H9 (cell line): ENCODE measurements at regions not wholly inside any gene's neighbourhood (a gene's known extent, or its start where the extent isn't known, plus 50 kb on each side); places are given as distances from the start of the nearest gene placed in this dataset.

ENCODE experiments used
- DNase-seq: peaks from one replicate; pipeline ENCODE4 v3.0.0-alpha.2; 2017
- H2AFZ ChIP-seq: one replicate; pipeline ENCODE4 v1.6.1; 2013; ENCODE audit warnings: mild to moderate bottlenecking, low read length, control low read depth, moderate library complexity
- H2AK5ac ChIP-seq: 2 replicates; pipeline ENCODE4 v1.6.1; 2013; ENCODE audit warnings: low read length, control low read depth, mixed read lengths; ENCODE audit not compliant: insufficient read length
- H2BK120ac ChIP-seq: one replicate; pipeline ENCODE4 v1.6.1; 2013; ENCODE audit warnings: low read depth, mild to moderate bottlenecking, low read length, control low read depth, inconsistent platforms; ENCODE audit not compliant: poor library complexity, severe bottlenecking
- H2BK12ac ChIP-seq: 2 replicates; pipeline ENCODE4 v1.6.1; 2013; ENCODE audit warnings: low read length, control low read depth, mixed read lengths, low read depth; ENCODE audit not compliant: insufficient read length
- H2BK15ac ChIP-seq: 2 replicates; pipeline ENCODE4 v1.6.1; 2013; ENCODE audit warnings: low read depth, low read length, control low read depth
- H2BK20ac ChIP-seq: one replicate; pipeline ENCODE4 v1.6.1; 2013; ENCODE audit warnings: low read depth, mild to moderate bottlenecking, low read length, control low read depth, inconsistent platforms; ENCODE audit not compliant: poor library complexity, severe bottlenecking
- H2BK5ac ChIP-seq: 2 replicates; pipeline ENCODE4 v1.6.1; 2013; ENCODE audit warnings: low read length, control low read depth, mixed read lengths; ENCODE audit not compliant: insufficient read length
- H3K14ac ChIP-seq: 2 replicates; pipeline ENCODE4 v1.6.1; 2013; ENCODE audit warnings: low read length, control low read depth; ENCODE audit not compliant: insufficient read depth
- H3K18ac ChIP-seq: 2 replicates; pipeline ENCODE4 v1.6.1; 2013; ENCODE audit warnings: low read depth, mild to moderate bottlenecking, mixed read lengths, low read length, control low read depth; ENCODE audit not compliant: insufficient read length
- H3K23ac ChIP-seq: 2 replicates; pipeline ENCODE4 v1.6.1; 2013; ENCODE audit warnings: low read length, control low read depth, mixed read lengths, low read depth; ENCODE audit not compliant: insufficient read length
- H3K23me2 ChIP-seq: 2 replicates; pipeline ENCODE4 v1.6.1; 2013; ENCODE audit warnings: low read depth, mild to moderate bottlenecking, mixed read lengths, low read length, control low read depth; ENCODE audit not compliant: insufficient read length, poor library complexity, severe bottlenecking
- H3K27ac ChIP-seq: 2 replicates; pipeline ENCODE4 v1.5.1; 2013; ENCODE audit warnings: low read length, control low read depth, mixed read lengths, low read depth; ENCODE audit not compliant: insufficient read length
- H3K27me3 ChIP-seq: 2 replicates; pipeline ENCODE4 v1.6.1; 2013; ENCODE audit warnings: low read length, control low read depth, inconsistent platforms; ENCODE audit not compliant: insufficient read depth
- H3K4ac ChIP-seq: 2 replicates; pipeline ENCODE4 v1.6.1; 2013; ENCODE audit warnings: low read depth, mild to moderate bottlenecking, control low read depth, inconsistent platforms, low read length, moderate library complexity
- H3K4me1 ChIP-seq: 2 replicates; pipeline ENCODE4 v1.6.1; 2013; ENCODE audit warnings: low read length, control low read depth, inconsistent platforms; ENCODE audit not compliant: insufficient read depth
- H3K4me2 ChIP-seq: 2 replicates; pipeline ENCODE4 v1.6.1; 2013; ENCODE audit warnings: low read length, control low read depth, mixed read lengths; ENCODE audit not compliant: insufficient read length, insufficient read depth
- H3K56ac ChIP-seq: 2 replicates; pipeline ENCODE4 v1.6.1; 2013; ENCODE audit warnings: low read depth, mild to moderate bottlenecking, mixed read lengths, low read length, control low read depth; ENCODE audit not compliant: insufficient read length
- H3K79me1 ChIP-seq: 2 replicates; pipeline ENCODE4 v1.6.1; 2013; ENCODE audit warnings: low read depth, mild to moderate bottlenecking, moderate library complexity, low read length, control low read depth, inconsistent platforms; ENCODE audit not compliant: insufficient read depth, poor library complexity, severe bottlenecking
- H3K79me2 ChIP-seq: 2 replicates; pipeline ENCODE4 v1.6.1; 2013; ENCODE audit warnings: low read length, control low read depth, inconsistent platforms; ENCODE audit not compliant: insufficient read depth
- H3K9ac ChIP-seq: 2 replicates; pipeline ENCODE4 v1.6.1; 2013; ENCODE audit warnings: low read length, control low read depth, mixed read lengths; ENCODE audit not compliant: insufficient read length; ENCODE audit errors: extremely low read depth
- H3K9me3 ChIP-seq: one replicate; pipeline ENCODE4 v1.6.1; 2013; ENCODE audit warnings: low read depth, low read length, inconsistent platforms; ENCODE audit not compliant: control insufficient read depth
- H3T11ph ChIP-seq: one replicate; pipeline ENCODE4 v1.6.1; 2013; ENCODE audit warnings: mild to moderate bottlenecking, low read length, control low read depth, inconsistent platforms
- H4K20me1 ChIP-seq: one replicate; pipeline ENCODE4 v1.6.1; 2013; ENCODE audit not compliant: control insufficient read depth, insufficient read length, insufficient read depth
- H4K5ac ChIP-seq: 2 replicates; pipeline ENCODE4 v1.6.1; 2013; ENCODE audit warnings: low read depth, mild to moderate bottlenecking, mixed read lengths, low read length, control low read depth; ENCODE audit not compliant: insufficient read length
- H4K8ac ChIP-seq: replicated peaks from 2 replicates; pipeline ENCODE4 v1.6.1; 2013; ENCODE audit warnings: low read length, control low read depth, mixed read lengths, low read depth; ENCODE audit not compliant: insufficient read length
- H4K91ac ChIP-seq: 2 replicates; pipeline ENCODE4 v1.6.1; 2013; ENCODE audit warnings: low read depth, mild to moderate bottlenecking, moderate library complexity, mixed read lengths, low read length, control low read depth; ENCODE audit not compliant: insufficient read length
- H3K27ac Mint-ChIP-seq, 3 experiments: 2 replicates in 2 of 3; 3 replicates in 1 of 3; pipeline ENCODE4 v1.8.0; 2020 to 2021; ENCODE audit warnings: mixed read lengths in 3 of 3, mild to moderate bottlenecking in 1 of 3, moderate library complexity in 1 of 3
- H3K27me3 Mint-ChIP-seq: 2 replicates; pipeline ENCODE4 v1.8.0; 2021; ENCODE audit warnings: low read depth, mild to moderate bottlenecking, moderate library complexity, mixed read lengths
- H3K36me3 Mint-ChIP-seq, 3 experiments: 2 replicates in 2 of 3; 3 replicates in 1 of 3; pipeline ENCODE4 v1.8.0; 2020 to 2021; ENCODE audit warnings: low read depth in 3 of 3, mixed read lengths in 3 of 3; ENCODE audit not compliant: insufficient read depth in 1 of 3
- H3K4me1 Mint-ChIP-seq, 2 experiments: 2 replicates each; pipeline ENCODE4 v1.8.0; 2020; ENCODE audit warnings: mixed read lengths in 2 of 2
- H3K4me3 Mint-ChIP-seq, 2 experiments: 2 replicates in 1 of 2; 3 replicates in 1 of 2; pipeline ENCODE4 v1.8.0; 2020 to 2021; ENCODE audit warnings: mild to moderate bottlenecking in 2 of 2, mixed read lengths in 2 of 2, moderate library complexity in 1 of 2
- H3K9me3 Mint-ChIP-seq, 2 experiments: 2 replicates in 1 of 2; 3 replicates in 1 of 2; pipeline ENCODE4 v1.8.0; 2020; ENCODE audit warnings: mild to moderate bottlenecking in 2 of 2, mixed read lengths in 2 of 2, moderate library complexity in 1 of 2
- CTCF ChIP-seq: fragments of 200-600 bp; sonication (generic); conservative IDR thresholded peaks from 3 replicates; pipeline ENCODE4 v1.8.0; 2021; ENCODE audit warnings: antibody characterized with exemption, mild to moderate bottlenecking
- WGBS: extraction: QIAGEN DNeasy Blood & Tissue Kit; methylation state at CpG from one replicate; pipeline ENCODE4 v1.1.7; 2013; ENCODE audit warnings: missing lambda C conversion rate, low lambda C conversion rate, mixed read lengths; ENCODE audit not compliant: insufficient read length; ENCODE audit errors: extremely low coverage; 5-methylcytosine and 5-hydroxymethylcytosine counted together

- no peak overlapping the region for H3K56ac ChIP-seq
- H3K4me2 ChIP-seq: no peak overlapping the region
- Mint-ChIP-seq H3K9me3 (no peaks in the 10 kb centered on the region), H3K4me3 (no peak overlapping the region), H3K27ac (no peak overlapping the region), H3K27me3 (peaks cover 25% of the 10 kb centered on the region), H3K4me1 (peaks cover 26% of the 10 kb centered on the region in 2 experiments), H3K36me3 (no peaks in the 10 kb centered on the region)
- H3K9me3 ChIP-seq: no peaks in the 10 kb centered on the region
- H3K4ac ChIP-seq: no peak overlapping the region
- no peaks in the 10 kb centered on the region; the same call in 1 of the 2 replicates for H3K4me1 ChIP-seq
- H3K9ac ChIP-seq: no peak overlapping the region
- no peaks in the 10 kb centered on the region for H3K79me1 ChIP-seq
- H3K18ac ChIP-seq: no peak overlapping the region
- H4K8ac ChIP-seq: no peak overlapping the region
- H2BK120ac ChIP-seq: no peak overlapping the region
- H3T11ph ChIP-seq: no peak overlapping the region
- no peak for TF ChIP-seq CTCF
- WGBS: no CpG with 5 or more reads among the region's 12 CpGs
- no peak overlapping the region for H2AFZ ChIP-seq
- H3K27me3 ChIP-seq: no peaks in the 10 kb centered on the region
- H3K79me2 ChIP-seq: no peaks in the 10 kb centered on the region
- DNase-seq: peak; percentile 15
- H4K5ac ChIP-seq: no peak overlapping the region
- H2BK12ac ChIP-seq: no peak overlapping the region
- no peak overlapping the region for H3K27ac ChIP-seq
- H2AK5ac ChIP-seq: no peak overlapping the region
- no peak overlapping the region for H2BK20ac ChIP-seq
- no peak overlapping the region; the same call in 1 of the 2 replicates for H3K14ac ChIP-seq
- H2BK15ac ChIP-seq: no peak overlapping the region
- H4K20me1 ChIP-seq: no peaks in the 10 kb centered on the region
- no peak overlapping the region for H3K23ac ChIP-seq
- no peak overlapping the region for H4K91ac ChIP-seq
- H2BK5ac ChIP-seq: no peak overlapping the region
- no peaks in the 10 kb centered on the region for H3K23me2 ChIP-seq
These were observed 132.5 kb upstream of the UNC5B start for GRCh38 chr10:71079761-71080380.
